HepG2 (cell line): ENCODE measurements at regions not wholly inside any gene's neighbourhood (a gene's known extent, or its start where the extent isn't known, plus 50 kb on each side); places are given as distances from the start of the nearest gene placed in this dataset.

Source experiments
- ATAC-seq: fragments of 200-7000 bp; cut with Tn5 transposase; 3 replicates; pipeline ENCODE4 v1.9.1; 2020; ENCODE audit warnings: mild to moderate bottlenecking, moderate library complexity
- BruUV-seq: library from RNA; stranded (reverse); fragments of 400-500 nt; replicated peaks from 2 replicates; lab custom pipeline; 2021; lab: Mats Ljungman, UMichigan
- CTCF ChIA-PET: fragments of 300-600 bp; formaldehyde crosslinking; extraction: SDS; loops from one replicate; lab custom pipeline; 2021; ENCODE audit warnings: low total read pairs, inconsistent platforms, low intra/inter-chr PET ratio; lab: Yijun Ruan, JAX
- POLR2A ChIA-PET: fragments of 350-600 bp; sonication (Branson Sonifier 250); formaldehyde crosslinking; loops from one replicate; lab custom pipeline; 2020; ENCODE audit warnings: antibody characterized with exemption, inconsistent platforms; lab: Yijun Ruan, JAX
- DNase-seq: peaks from one replicate; pipeline ENCODE4 v3.0.0-alpha.2; 2015; ENCODE audit warnings: low spot score
- FAIRE-seq: peaks from 3 replicates; lab custom pipeline; 2011; peaks lifted over from hg19 to GRCh38; lab: Jason Lieb, UNC
- H2AFZ ChIP-seq: one replicate; pipeline ENCODE4 v1.6.1; 2011; ENCODE audit warnings: low read length, inconsistent platforms
- H3K27ac ChIP-seq: fragments of 300-600 bp; 3 replicates; pipeline ENCODE4 v1.8.0; 2011; ENCODE audit warnings: mixed run types, mild to moderate bottlenecking, mixed read lengths, low read length, inconsistent platforms; ENCODE audit not compliant: insufficient read depth; ENCODE audit errors: extremely low read length
- H3K27me3 ChIP-seq, 2 experiments: fragments of 200-600 bp in 1 of 2; 2 replicates in 1 of 2; 3 replicates in 1 of 2; pipeline versions ENCODE4 v1.6.0 to v1.8.0; 2011; ENCODE audit warnings: low read length in 2 of 2, mild to moderate bottlenecking in 2 of 2, moderate library complexity in 2 of 2, inconsistent platforms in 1 of 2; ENCODE audit not compliant: insufficient read depth in 2 of 2, control insufficient read depth in 1 of 2
- H3K36me3 ChIP-seq, 2 experiments: fragments of 200-600 bp in 1 of 2; replicated peaks in 1 of 2; 2 replicates in 1 of 2; 3 replicates in 1 of 2; pipeline versions ENCODE4 v1.5.1 to v1.8.0; 2011; ENCODE audit warnings: low read length in 2 of 2, inconsistent platforms in 1 of 2; ENCODE audit not compliant: insufficient read depth in 2 of 2, control insufficient read depth in 1 of 2
- H3K4me1 ChIP-seq: 2 replicates; pipeline ENCODE4 v1.5.1; 2012; ENCODE audit warnings: low read length, inconsistent platforms; ENCODE audit not compliant: insufficient read depth
- H3K4me2 ChIP-seq: 2 replicates; pipeline ENCODE4 v1.6.0; 2011; ENCODE audit warnings: low read depth, low read length, inconsistent platforms
- H3K4me3 ChIP-seq, 3 experiments: fragments of 200-600 bp in 1 of 3; sonication (generic), shearing (Covaris generic) in 1 of 3; replicated peaks in 1 of 3; 2 replicates each; pipeline ENCODE4 v1.5.1; 2011 to 2016; ENCODE audit warnings: low read length in 3 of 3, inconsistent platforms in 2 of 3, low read depth in 2 of 3, mild to moderate bottlenecking in 2 of 3, control low read depth in 1 of 3, mixed read lengths in 1 of 3; ENCODE audit not compliant: insufficient read depth in 1 of 3
- H3K79me2 ChIP-seq: one replicate; pipeline ENCODE4 v1.6.1; 2011; ENCODE audit warnings: low read length, inconsistent platforms; ENCODE audit not compliant: insufficient read depth
- H3K9ac ChIP-seq: 2 replicates; pipeline ENCODE4 v1.6.0; 2011; ENCODE audit warnings: mild to moderate bottlenecking, low read depth, low read length, inconsistent platforms; ENCODE audit not compliant: insufficient read depth
- H3K9me3 ChIP-seq: 2 replicates; pipeline ENCODE4 v1.5.1; 2012; ENCODE audit warnings: mild to moderate bottlenecking, low read length
- H4K20me1 ChIP-seq: 2 replicates; pipeline ENCODE4 v1.6.0; 2011; ENCODE audit warnings: inconsistent platforms, mild to moderate bottlenecking, low read length, moderate library complexity; ENCODE audit not compliant: insufficient read depth
- AKNA ChIP-seq: sonication (generic); formaldehyde crosslinking; IDR thresholded peaks from 2 replicates; pipeline ENCODE4 v1.4.0; 2020; ENCODE audit warnings: missing genetic modification reagents, borderline replicate concordance
- FOXP1 ChIP-seq, 2 experiments: fragments of 450-650 bp in 1 of 2; IDR thresholded peaks; 2 replicates each; pipeline ENCODE4 v1.6.1; 2017 to 2018; ENCODE audit warnings: antibody characterized with exemption in 1 of 2
- MATR3 ChIP-seq: sonication (generic); formaldehyde crosslinking; IDR thresholded peaks from 2 replicates; pipeline ENCODE4 v1.4.0; 2020; ENCODE audit warnings: missing genetic modification reagents
- MYPOP ChIP-seq: sonication (generic); formaldehyde crosslinking; IDR thresholded peaks from 2 replicates; pipeline ENCODE4 v1.8.1; 2023; ENCODE audit warnings: mild to moderate bottlenecking, moderate library complexity, missing genetic modification reagents
- NCOA2 ChIP-seq: sonication (generic); formaldehyde crosslinking; IDR thresholded peaks from 2 replicates; pipeline ENCODE4 v1.8.0; 2022; ENCODE audit warnings: inconsistent platforms
- RNF219 ChIP-seq: sonication (generic); formaldehyde crosslinking; IDR thresholded peaks from 2 replicates; pipeline ENCODE4 v1.5.0; 2020; ENCODE audit warnings: mild to moderate bottlenecking, missing genetic modification reagents
- SOX6 ChIP-seq, 2 experiments: fragments of 450-650 bp in 1 of 2; sonication (generic) in 1 of 2; formaldehyde crosslinking in 1 of 2; IDR thresholded peaks; 2 replicates each; pipeline versions ENCODE4 v1.4.0 to v1.6.1; 2017 to 2020; ENCODE audit warnings: antibody characterized with exemption in 1 of 2, mild to moderate bottlenecking in 1 of 2, missing genetic modification reagents in 1 of 2
- SRSF9 ChIP-seq: fragments of 200-400 bp; formaldehyde crosslinking; IDR thresholded peaks from 2 replicates; pipeline ENCODE4 v1.6.1; 2018; ENCODE audit warnings: borderline replicate concordance, mild to moderate bottlenecking, low read depth, low read length; ENCODE audit not compliant: insufficient read depth, poor library complexity, severe bottlenecking
- YY1 ChIP-seq: IDR thresholded peaks from 2 replicates; pipeline ENCODE4 v1.6.1; 2011; ENCODE audit warnings: low read length, low read depth, moderate library complexity, mild to moderate bottlenecking; ENCODE audit not compliant: insufficient read depth, insufficient replicate concordance
- ZNF296 ChIP-seq: sonication (generic); formaldehyde crosslinking; conservative IDR thresholded peaks from 2 replicates; pipeline ENCODE4 v1.5.0; 2020; ENCODE audit warnings: mild to moderate bottlenecking, missing genetic modification reagents
- WGBS: methylation state at CpG from one replicate; pipeline ENCODE4 v1.1.6; 2017; ENCODE audit warnings: low lambda C conversion rate; 5-methylcytosine and 5-hydroxymethylcytosine counted together
- in situ Hi-C: cut with HindIII; loops from 2 replicates; pipeline ENCODE4 v1.10.0; 2017; ENCODE audit warnings: low pct_unique_long_range_greater_than_20kb; ENCODE audit not compliant: extremely low pct_ligation_motif_present
- intact Hi-C: fragments of 100-400 bp; cut with micrococcal nuclease; formaldehyde crosslinking; loops from one replicate; pipeline ENCODE4 v1.10.0; 2022; ENCODE audit not compliant: unreplicated experiment

GRCh38 chr1:201631037-201631436 lies 92.1 kb downstream of the NAV1 start:
- in situ Hi-C loops: no loop called here
- intact Hi-C loops: no loop called here
- no peak overlapping the region for H3K27ac ChIP-seq
- WGBS: 12% methylated on average over 7 of the region's 7 CpGs
- TF ChIP-seq MYPOP (CRISPR knock-in tag): no peak
- no peak for TF ChIP-seq ZNF296
- TF ChIP-seq RNF219 (CRISPR knock-in tag): no peak
- TF ChIP-seq NCOA2: no peak
- TF ChIP-seq AKNA: no peak
- TF ChIP-seq YY1: no peak
- TF ChIP-seq FOXP1 (IDR thresholded peaks at IDR 0.05): no peak
- no peak for TF ChIP-seq FOXP1 (CRISPR knock-in tag; IDR thresholded peaks at IDR 0.05)
- no peak for TF ChIP-seq SOX6 (IDR thresholded peaks at IDR 0.05)
- no peak for TF ChIP-seq SOX6 (CRISPR knock-in tag; IDR thresholded peaks at IDR 0.05)
- no peak for TF ChIP-seq SRSF9
- no peak for TF ChIP-seq MATR3 (CRISPR knock-in tag)
- H4K20me1 ChIP-seq: no peaks in the 10 kb centered on the region
- ChIA-PET POLR2A (no interaction called here), CTCF (no interaction called here)
- peaks cover 0 to 6% of the 10 kb centered on the region in 2 experiments; a peak in 2 of 5 replicates for H3K27me3 ChIP-seq
- H3K79me2 ChIP-seq: no peaks in the 10 kb centered on the region
- no TSS peak for BruUV-seq
- FAIRE-seq (no peak), ATAC-seq (no peak), DNase-seq (no peak)
- no peaks in the 10 kb centered on the region for H3K4me1 ChIP-seq
- no peak overlapping the region for H3K4me3 ChIP-seq
- H3K36me3 ChIP-seq: no peaks in the 10 kb centered on the region
- no peak overlapping the region for H3K4me2 ChIP-seq
- H2AFZ ChIP-seq: no peak overlapping the region
- H3K9ac ChIP-seq: no peak overlapping the region
- no peaks in the 10 kb centered on the region for H3K9me3 ChIP-seq
